ENCODE measurements at regions not wholly inside any gene's neighbourhood (a gene's known extent, or its start where the extent isn't known, plus 50 kb on each side); places are given as distances from the start of the nearest gene placed in this dataset.

DNA sequence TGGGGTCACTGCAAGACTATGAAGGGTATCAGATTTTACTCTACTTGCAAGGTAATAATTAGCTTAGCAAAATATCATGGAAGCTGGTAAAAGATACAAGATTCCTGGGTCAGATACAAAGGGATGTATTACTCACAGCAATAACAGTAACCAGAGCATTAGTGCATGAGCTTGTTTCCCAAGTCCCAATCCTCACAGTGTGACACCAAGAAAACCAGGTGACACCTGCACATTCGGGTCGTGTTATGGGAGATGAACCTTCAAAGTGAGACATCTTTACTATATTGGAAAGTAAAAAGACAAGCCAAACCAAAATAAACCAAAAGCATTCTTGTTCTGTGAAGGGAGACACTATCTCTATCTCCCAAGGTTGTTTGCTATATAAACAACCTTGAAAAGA is 528.7 kb upstream of the TGFBR2 start:
- POLR2A ChIA-PET = no interaction called here

DNA sequence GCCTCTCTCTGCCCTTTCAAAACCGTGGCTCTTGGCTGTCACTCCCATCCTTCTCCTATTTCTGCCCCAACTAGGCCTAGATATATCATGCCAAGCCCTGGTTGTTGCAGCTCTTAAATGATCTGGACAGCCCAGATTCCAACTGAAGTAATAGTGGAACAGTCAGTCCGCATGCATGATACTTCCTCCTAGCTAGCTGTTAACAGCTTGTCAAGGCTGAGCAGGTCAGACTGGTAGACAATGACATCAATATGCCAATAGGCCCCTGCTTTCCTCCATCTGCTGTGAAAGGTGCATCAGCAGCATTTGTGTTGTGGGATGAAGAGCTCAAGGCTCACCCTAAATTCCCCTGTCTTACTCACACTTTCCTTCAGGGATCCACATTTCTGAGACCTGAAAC is 527.7 kb upstream of the TGFBR2 start:
- Histone ChIP-seq H3K4me3 (ENCODE audit: low read depth, low read length) (no peak overlapping the region), H3K36me3 (ENCODE audit: control insufficient read depth, insufficient read depth, low read length) (no peaks in the 10 kb centered on the region), H3K27me3 (ENCODE audit: control insufficient read depth, insufficient read depth, low read length) (no peaks in the 10 kb centered on the region)
- TF ChIP-seq, protein P1, sequence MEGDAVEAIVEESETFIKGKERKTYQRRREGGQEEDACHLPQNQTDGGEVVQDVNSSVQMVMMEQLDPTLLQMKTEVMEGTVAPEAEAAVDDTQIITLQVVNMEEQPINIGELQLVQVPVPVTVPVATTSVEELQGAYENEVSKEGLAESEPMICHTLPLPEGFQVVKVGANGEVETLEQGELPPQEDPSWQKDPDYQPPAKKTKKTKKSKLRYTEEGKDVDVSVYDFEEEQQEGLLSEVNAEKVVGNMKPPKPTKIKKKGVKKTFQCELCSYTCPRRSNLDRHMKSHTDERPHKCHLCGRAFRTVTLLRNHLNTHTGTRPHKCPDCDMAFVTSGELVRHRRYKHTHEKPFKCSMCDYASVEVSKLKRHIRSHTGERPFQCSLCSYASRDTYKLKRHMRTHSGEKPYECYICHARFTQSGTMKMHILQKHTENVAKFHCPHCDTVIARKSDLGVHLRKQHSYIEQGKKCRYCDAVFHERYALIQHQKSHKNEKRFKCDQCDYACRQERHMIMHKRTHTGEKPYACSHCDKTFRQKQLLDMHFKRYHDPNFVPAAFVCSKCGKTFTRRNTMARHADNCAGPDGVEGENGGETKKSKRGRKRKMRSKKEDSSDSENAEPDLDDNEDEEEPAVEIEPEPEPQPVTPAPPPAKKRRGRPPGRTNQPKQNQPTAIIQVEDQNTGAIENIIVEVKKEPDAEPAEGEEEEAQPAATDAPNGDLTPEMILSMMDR (IDR thresholded peaks at IDR 0.05; ENCODE audit: insufficient read depth, low read depth, low read length) = no peak
- DNase-seq (ENCODE audit: low read depth) = no peak
- CTCF ChIA-PET = no interaction called here
- POLR2A ChIA-PET = no interaction called here

More for the DNA sequence above, 528.7 kb upstream of the TGFBR2 start:
- Histone ChIP-seq H3K4me3 (ENCODE audit: low read depth, low read length) (no peak overlapping the region), H3K27me3 (ENCODE audit: control insufficient read depth, insufficient read depth, low read length) (no peaks in the 10 kb centered on the region), H3K36me3 (ENCODE audit: control insufficient read depth, insufficient read depth, low read length) (no peaks in the 10 kb centered on the region)
- CTCF ChIA-PET = interaction anchor here (0.6 kb wide), 1 partner anchor 35 kb away, joined by 3 read pairs; no protein-coding TSS in a partner anchor
- no peak for DNase-seq (ENCODE audit: low read depth)
- TF ChIP-seq, protein P1 (IDR thresholded peaks at IDR 0.05; ENCODE audit: insufficient read depth, low read depth, low read length) = no peak

DNA sequence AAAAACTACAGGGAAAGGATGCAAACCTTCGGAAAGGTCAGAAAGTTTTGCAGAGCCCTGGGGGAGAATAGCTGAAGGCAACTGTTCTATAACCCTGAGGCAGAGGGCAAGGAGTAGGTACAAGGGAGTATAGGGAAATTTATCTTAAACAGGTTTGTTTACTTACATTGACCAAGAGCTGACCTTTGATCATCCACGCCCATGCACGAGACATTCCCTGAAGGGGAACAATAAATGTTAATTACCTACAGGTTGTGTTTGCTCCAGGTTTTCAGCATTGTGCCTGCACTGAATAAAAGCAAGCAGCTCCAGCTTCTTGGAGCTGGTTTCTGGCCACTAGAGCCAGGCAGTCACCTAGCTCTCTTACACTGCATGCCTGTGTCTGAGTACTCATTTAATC is 524.5 kb upstream of the TGFBR2 start:
- H3K36me3 ChIP-seq (ENCODE audit: control insufficient read depth, insufficient read depth, low read length) = no peaks in the 10 kb centered on the region
- TF ChIP-seq, protein P1 (IDR thresholded peaks at IDR 0.05; ENCODE audit: insufficient read depth, low read depth, low read length) = no peak
- no peak overlapping the region for H3K4me3 ChIP-seq (ENCODE audit: low read depth, low read length)
- ChIA-PET CTCF (interaction anchor here (1.1 to 1.6 kb wide), 2 partner anchors 40 to 41 kb away, joined by 3 read pairs; no protein-coding TSS in a partner anchor), POLR2A (no interaction called here)
- no peaks in the 10 kb centered on the region for H3K27me3 ChIP-seq (ENCODE audit: control insufficient read depth, insufficient read depth, low read length)
- no peak for DNase-seq (ENCODE audit: low read depth)

DNA sequence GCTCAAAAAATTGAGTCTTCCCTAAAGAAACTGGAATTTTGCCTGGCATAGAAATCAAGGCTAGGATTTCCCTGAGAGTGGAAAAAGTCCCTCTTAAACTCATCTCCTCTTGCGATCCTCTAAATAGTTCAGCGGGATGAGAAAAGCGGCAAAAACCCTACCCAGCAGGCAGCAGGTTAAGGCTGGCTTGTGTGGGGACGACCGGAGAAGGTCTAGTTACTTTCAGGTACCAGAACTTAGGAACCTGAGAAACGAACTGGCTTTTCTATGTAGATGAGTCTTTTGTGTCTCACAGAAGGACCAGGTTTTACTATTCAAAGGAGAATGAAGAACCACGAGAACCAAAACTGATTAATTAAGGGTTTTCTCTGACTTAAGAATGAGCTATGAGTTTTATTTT is 523.7 kb upstream of the TGFBR2 start:
- Histone ChIP-seq H3K4me3 (ENCODE audit: low read depth, low read length) (no peak overlapping the region), H3K27me3 (ENCODE audit: control insufficient read depth, insufficient read depth, low read length) (no peaks in the 10 kb centered on the region), H3K36me3 (ENCODE audit: control insufficient read depth, insufficient read depth, low read length) (no peaks in the 10 kb centered on the region)
- CTCF ChIA-PET = interaction anchor here (1.1 to 1.6 kb wide), 2 partner anchors 40 to 42 kb away, joined by 3 read pairs; no protein-coding TSS in a partner anchor
- POLR2A ChIA-PET = no interaction called here
- no peak for DNase-seq (ENCODE audit: low read depth)
- TF ChIP-seq, protein P1 (IDR thresholded peaks at IDR 0.05; ENCODE audit: insufficient read depth, low read depth, low read length) = no peak

DNA sequence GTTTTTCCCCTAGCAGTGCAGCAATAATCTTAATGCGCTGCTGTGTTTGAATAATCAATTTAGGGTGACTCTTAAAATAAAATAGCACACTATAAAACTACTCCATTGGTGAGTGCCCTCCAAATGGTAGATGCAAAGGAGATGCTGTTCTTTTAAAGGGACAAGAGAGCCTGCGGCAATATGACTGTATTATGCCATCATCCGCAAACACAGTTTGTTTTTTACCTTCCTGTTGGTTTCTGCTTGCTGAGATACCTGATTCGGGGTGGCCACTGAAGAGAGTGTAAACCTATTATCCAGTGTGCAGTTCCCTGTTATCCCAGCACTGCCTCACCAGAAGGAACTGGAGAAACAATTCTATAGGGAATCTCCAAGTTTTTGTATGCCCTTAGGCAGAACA is 523.1 kb upstream of the TGFBR2 start:
- ChIA-PET CTCF (interaction anchor here (1.6 kb wide), 1 partner anchor 41 kb away, joined by 3 read pairs; no protein-coding TSS in a partner anchor), POLR2A (no interaction called here)
- no peaks in the 10 kb centered on the region for H3K27me3 ChIP-seq (ENCODE audit: control insufficient read depth, insufficient read depth, low read length)
- no peak overlapping the region for H3K4me3 ChIP-seq (ENCODE audit: low read depth, low read length)
- TF ChIP-seq, protein P1 (IDR thresholded peaks at IDR 0.05; ENCODE audit: insufficient read depth, low read depth, low read length) = no peak
- no peak for DNase-seq (ENCODE audit: low read depth)
- no peaks in the 10 kb centered on the region for H3K36me3 ChIP-seq (ENCODE audit: control insufficient read depth, insufficient read depth, low read length)
